HepG2 (cell line): ENCODE measurements at regions not wholly inside any gene's neighbourhood (a gene's known extent, or its start where the extent isn't known, plus 50 kb on each side); places are given as distances from the start of the nearest gene placed in this dataset.
A peak's percentile ranks its signal among the peaks of the same experiment; 100 is the strongest.

Source experiments
- AKNA ChIP-seq: sonication (generic); formaldehyde crosslinking; IDR thresholded peaks from 2 replicates; pipeline ENCODE4 v1.4.0; 2020; ENCODE audit warnings: missing genetic modification reagents, borderline replicate concordance
- DR1 ChIP-seq: sonication (generic); formaldehyde crosslinking; IDR thresholded peaks from 2 replicates; pipeline ENCODE4 v1.8.0; 2021; ENCODE audit warnings: mild to moderate bottlenecking, missing genetic modification reagents, inconsistent platforms
- ESRRA ChIP-seq: sonication (generic); formaldehyde crosslinking; IDR thresholded peaks from 2 replicates; pipeline ENCODE4 v1.5.1; 2020; ENCODE audit warnings: mild to moderate bottlenecking, low read depth, missing genetic modification reagents
- HNRNPLL ChIP-seq: fragments of 200-400 bp; formaldehyde crosslinking; IDR thresholded peaks from 2 replicates; pipeline ENCODE4 v1.6.1; 2017; ENCODE audit warnings: mild to moderate bottlenecking, low read depth, low read length; ENCODE audit not compliant: poor library complexity, severe bottlenecking
- KAT7 ChIP-seq: IDR thresholded peaks from 2 replicates; pipeline ENCODE4 v1.6.1; 2018; ENCODE audit warnings: borderline replicate concordance, missing compliant biosample characterization
- LBX2 ChIP-seq: sonication (generic); formaldehyde crosslinking; IDR thresholded peaks from 2 replicates; pipeline ENCODE4 v1.5.0; 2020; ENCODE audit warnings: missing genetic modification reagents, mild to moderate bottlenecking, borderline replicate concordance
- NCOR1 ChIP-seq: fragments of 200-600 bp; sonication (generic); IDR thresholded peaks from 2 replicates; pipeline ENCODE4 v1.7.0; 2017; ENCODE audit warnings: antibody characterized with exemption, low read length, borderline replicate concordance
- NFKB2 ChIP-seq: sonication (generic); formaldehyde crosslinking; IDR thresholded peaks from 2 replicates; pipeline ENCODE4 v1.4.0; 2020; ENCODE audit warnings: missing genetic modification reagents, borderline replicate concordance
- NFYB ChIP-seq: sonication (generic); formaldehyde crosslinking; IDR thresholded peaks from 2 replicates; pipeline ENCODE4 v1.4.0; 2020; ENCODE audit warnings: missing genetic modification reagents
- REPIN1 ChIP-seq: sonication (generic); formaldehyde crosslinking; IDR thresholded peaks from 2 replicates; pipeline ENCODE4 v1.8.0; 2022; ENCODE audit warnings: missing genetic modification reagents, low read depth, mild to moderate bottlenecking, borderline replicate concordance
- SCMH1 ChIP-seq: sonication (generic); formaldehyde crosslinking; IDR thresholded peaks from 2 replicates; pipeline ENCODE4 v1.9.0; 2021; ENCODE audit warnings: missing genetic modification reagents, mild to moderate bottlenecking, borderline replicate concordance
- ZBTB25 ChIP-seq: IDR thresholded peaks from 2 replicates; pipeline ENCODE4 v1.6.1; 2018; ENCODE audit warnings: missing genetic modification reagents
- ZBTB26 ChIP-seq: IDR thresholded peaks from 2 replicates; pipeline ENCODE4 v1.6.1; 2016; ENCODE audit warnings: missing compliant biosample characterization, missing genetic modification reagents, borderline replicate concordance
- ZBTB8A ChIP-seq: sonication (generic); formaldehyde crosslinking; IDR thresholded peaks from 2 replicates; pipeline ENCODE4 v1.4.0; 2020; ENCODE audit warnings: mild to moderate bottlenecking, low read depth, missing genetic modification reagents, borderline replicate concordance
- ZGPAT ChIP-seq: IDR thresholded peaks from 2 replicates; pipeline ENCODE4 v1.6.1; 2016; ENCODE audit warnings: mild to moderate bottlenecking
- ZMAT5 ChIP-seq: sonication (generic); formaldehyde crosslinking; IDR thresholded peaks from 2 replicates; pipeline ENCODE4 v1.5.0; 2020; ENCODE audit warnings: mild to moderate bottlenecking, low read depth, missing genetic modification reagents, borderline replicate concordance
- ZNF652 ChIP-seq: IDR thresholded peaks from 2 replicates; pipeline ENCODE4 v1.6.1; 2016; ENCODE audit warnings: low read depth, borderline replicate concordance

GRCh38 chr10:4663162-4663992, 162.6 kb upstream of the AKR1E2 start (continued):
- TF ChIP-seq AKNA (CRISPR knock-in tag) (no peak), DR1 (no peak), ZBTB26 (0 out of 2 replicates have a peak, but pooled peaks have one; percentile 21), ZNF652 (no peak), ZBTB8A (CRISPR knock-in tag) (no peak), SCMH1 (CRISPR knock-in tag) (no peak), NFKB2 (no peak), ZMAT5 (CRISPR knock-in tag) (no peak), LBX2 (CRISPR knock-in tag) (no peak), KAT7 (CRISPR knock-in tag) (no peak), ESRRA (CRISPR knock-in tag) (no peak), HNRNPLL (no peak), NFYB (CRISPR knock-in tag) (no peak), NCOR1 (no peak), ZGPAT (no peak), ZBTB25 (peak; percentile 31; the same call in 1 of the 2 replicates), REPIN1 (no peak)
